GM21423 (cell line): ENCODE measurements at regions not wholly inside any gene's neighbourhood (a gene's known extent, or its start where the extent isn't known, plus 50 kb on each side); places are given as distances from the start of the nearest gene placed in this dataset.

Experiments
- ATAC-seq: cut with Tn5 transposase; IDR thresholded peaks from one replicate; pipeline ENCODE4 v1.9.1; 2021; ENCODE audit warnings: mild to moderate bottlenecking, moderate library complexity; ENCODE audit not compliant: unreplicated experiment

DNA sequence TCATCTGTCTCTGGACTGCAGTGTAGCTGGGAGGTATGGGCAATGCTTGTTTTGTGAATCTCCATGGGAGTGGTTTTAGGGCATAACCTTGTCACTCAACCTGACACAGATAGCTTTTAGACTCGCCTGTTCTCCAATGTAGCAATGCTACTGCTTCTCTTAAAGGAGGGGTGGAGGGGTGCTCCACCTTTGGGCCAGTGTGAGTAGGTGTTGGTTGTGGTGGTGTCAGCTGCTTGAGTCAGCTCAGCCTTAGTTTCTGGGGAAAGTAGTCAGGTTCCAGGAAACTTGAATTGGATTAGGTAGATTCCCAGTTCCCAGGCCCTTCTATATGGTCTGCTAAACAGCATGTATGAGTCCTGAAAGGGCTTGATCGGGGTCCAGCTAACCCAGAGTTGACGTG, 91.1 kb upstream of the PLPPR1 start:
- ATAC-seq = no peak

DNA sequence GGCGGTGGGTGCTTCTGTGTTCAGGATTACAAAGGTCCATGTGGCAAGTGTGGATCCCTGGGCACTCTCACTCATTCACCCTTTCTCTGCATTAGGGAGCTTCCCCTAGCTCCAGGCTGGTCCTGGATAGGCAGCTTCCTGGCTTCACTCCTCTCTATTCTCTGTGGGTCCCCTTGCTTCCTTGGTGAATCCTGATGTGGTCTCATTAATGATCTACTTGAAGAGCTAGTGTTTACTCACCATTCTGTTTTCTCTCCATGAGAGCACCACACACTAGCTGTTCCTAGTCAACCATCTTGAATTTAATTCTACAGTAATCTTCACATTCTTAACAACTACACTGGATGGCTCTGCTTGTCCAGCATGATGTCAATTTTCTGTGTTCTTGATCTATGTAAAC, 90.0 kb upstream of the PLPPR1 start:
- ATAC-seq = no peak

DNA sequence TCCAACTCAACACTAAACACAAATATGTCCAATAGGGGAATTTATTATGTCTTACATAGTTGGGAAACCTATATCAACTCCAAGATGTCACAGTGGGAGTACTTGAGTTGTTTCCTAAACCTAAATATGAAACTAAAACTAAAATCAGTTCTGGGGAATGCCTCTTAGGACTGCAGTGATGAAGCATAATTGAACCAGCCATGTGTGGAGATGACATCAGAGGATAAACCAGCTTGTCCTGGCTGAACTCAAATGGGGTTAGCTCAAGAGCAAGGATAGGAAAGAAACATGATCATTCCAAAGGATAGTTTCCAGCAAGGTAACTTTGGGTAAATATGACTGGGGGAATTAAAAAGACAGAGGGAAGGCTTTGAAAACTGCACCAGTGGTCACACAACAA, 88.9 kb upstream of the PLPPR1 start:
- ATAC-seq = no peak

DNA sequence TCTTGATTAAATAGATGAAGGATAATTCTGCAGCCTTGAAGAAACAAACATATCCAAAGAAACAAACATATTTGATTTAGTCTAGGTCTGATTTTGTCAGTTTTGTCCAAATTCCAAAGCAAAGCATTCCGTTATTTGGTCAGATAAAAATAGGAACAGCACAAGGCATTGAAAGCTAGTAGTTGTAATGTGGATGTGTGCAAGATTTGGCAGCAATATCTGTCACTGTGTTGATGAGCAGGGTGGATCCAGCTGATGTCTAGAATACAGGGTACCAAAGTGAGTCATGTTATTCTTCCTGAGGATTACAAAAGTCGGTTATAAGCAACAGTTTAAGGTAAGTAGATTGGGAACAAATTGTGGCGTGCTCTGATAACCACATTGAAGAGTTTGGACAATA, 69.3 kb upstream of the PLPPR1 start:
- ATAC-seq = no peak
